HG02798 (cell line): ENCODE measurements at regions not wholly inside any gene's neighbourhood (a gene's known extent, or its start where the extent isn't known, plus 50 kb on each side); places are given as distances from the start of the nearest gene placed in this dataset.

Source experiments
- ATAC-seq: cut with Tn5 transposase; IDR thresholded peaks from one replicate; pipeline ENCODE4 v1.9.1; 2021; ENCODE audit warnings: mild to moderate bottlenecking; ENCODE audit not compliant: unreplicated experiment, poor library complexity

- ATAC-seq, result no peak
Measured at GRCh38 chr5:3654515-3654914, 58.9 kb downstream of the IRX1 start.

GRCh38 chr5:3656803-3657202, 61.2 kb downstream of the IRX1 start:
- ATAC-seq, result no peak

GRCh38 chr5:3657364-3658022, 61.9 kb downstream of the IRX1 start:
- ATAC-seq, result no peak

GRCh38 chr5:3658929-3659328, 63.3 kb downstream of the IRX1 start:
- no peak for ATAC-seq

GRCh38 chr5:3659907-3660306, 64.3 kb downstream of the IRX1 start:
- ATAC-seq, result no peak

- ATAC-seq, result no peak
Measured at GRCh38 chr5:3660630-3661029, 65.0 kb downstream of the IRX1 start.

- no peak for ATAC-seq
Measured at GRCh38 chr5:3661755-3662296, 66.2 kb downstream of the IRX1 start.

GRCh38 chr5:3662344-3662743, 66.7 kb downstream of the IRX1 start:
- ATAC-seq, result no peak

- ATAC-seq, result no peak
Measured at GRCh38 chr5:3671337-3671736, 75.7 kb downstream of the IRX1 start.

GRCh38 chr5:3678801-3679200, 83.2 kb downstream of the IRX1 start:
- ATAC-seq, result no peak

GRCh38 chr5:3680821-3681220, 85.2 kb downstream of the IRX1 start:
- ATAC-seq, result no peak

GRCh38 chr5:3684118-3684517, 88.5 kb downstream of the IRX1 start:
- ATAC-seq, result no peak

- no peak for ATAC-seq
Measured at GRCh38 chr5:3684771-3685354, 89.2 kb downstream of the IRX1 start.

- ATAC-seq, result no peak
Measured at GRCh38 chr5:3694819-3695218, 99.2 kb downstream of the IRX1 start.

- ATAC-seq, result no peak
Measured at GRCh38 chr5:3695818-3696217, 100.2 kb downstream of the IRX1 start.

GRCh38 chr5:3698412-3698811, 102.8 kb downstream of the IRX1 start:
- ATAC-seq, result no peak

- ATAC-seq, result no peak
Measured at GRCh38 chr5:3701694-3702093, 106.1 kb downstream of the IRX1 start.

- no peak for ATAC-seq
Measured at GRCh38 chr5:3704661-3705060, 109.0 kb downstream of the IRX1 start.

- ATAC-seq, result no peak
Measured at GRCh38 chr5:3709068-3709716, 113.6 kb downstream of the IRX1 start.

- no peak for ATAC-seq
Measured at GRCh38 chr5:3709717-3710348, 114.2 kb downstream of the IRX1 start.

GRCh38 chr5:3715062-3715461, 119.4 kb downstream of the IRX1 start:
- no peak for ATAC-seq
